GM23338 (cell line): ENCODE measurements at regions not wholly inside any gene's neighbourhood (a gene's known extent, or its start where the extent isn't known, plus 50 kb on each side); places are given as distances from the start of the nearest gene placed in this dataset.

Experiments used
- ATAC-seq: fragments of 200-7000 bp; cut with Tn5 transposase; 3 replicates; pipeline ENCODE4 v1.9.1; 2020
- DNase-seq: peaks from one replicate; pipeline ENCODE4 v3.0.0-alpha.2; 2015; ENCODE audit warnings: low spot score
- H2AFZ ChIP-seq: fragments of 200-600 bp; sonication (generic); 2 replicates; pipeline ENCODE4 v1.8.0; 2016; ENCODE audit warnings: antibody characterized with exemption, mild to moderate bottlenecking, moderate library complexity
- H3F3A ChIP-seq: fragments of 200-600 bp; sonication (generic); replicated peaks from 2 replicates; pipeline ENCODE4 v1.8.0; 2017; ENCODE audit warnings: antibody characterized with exemption, mixed run types, low read depth
- H3K27ac ChIP-seq: fragments of 200-600 bp; sonication (generic); 2 replicates; pipeline ENCODE4 v1.6.1; 2016; ENCODE audit warnings: low read depth
- H3K27me3 ChIP-seq: fragments of 200-600 bp; sonication (generic); 2 replicates; pipeline ENCODE4 v1.8.0; 2016; ENCODE audit warnings: mild to moderate bottlenecking, mixed run types, moderate library complexity; ENCODE audit not compliant: insufficient read depth
- H3K36me3 ChIP-seq: fragments of 200-600 bp; sonication (generic); 2 replicates; pipeline ENCODE4 v1.8.0; 2016; ENCODE audit warnings: mild to moderate bottlenecking; ENCODE audit not compliant: insufficient read depth
- H3K4me1 ChIP-seq: fragments of 200-600 bp; sonication (generic); 2 replicates; pipeline ENCODE4 v1.8.0; 2016; ENCODE audit warnings: mild to moderate bottlenecking, moderate library complexity; ENCODE audit not compliant: insufficient read depth
- H3K4me2 ChIP-seq: fragments of 200-600 bp; sonication (generic); 2 replicates; pipeline ENCODE4 v1.7.1; 2017; ENCODE audit warnings: mixed run types
- H3K4me3 ChIP-seq: fragments of 200-600 bp; sonication (generic); 2 replicates; pipeline ENCODE4 v1.6.1; 2016; ENCODE audit warnings: mixed run types
- H3K79me2 ChIP-seq: fragments of 200-600 bp; sonication (generic); replicated peaks from 2 replicates; pipeline ENCODE4 v1.8.0; 2017; ENCODE audit warnings: mild to moderate bottlenecking; ENCODE audit not compliant: insufficient read depth
- H3K9me2 ChIP-seq: fragments of 200-600 bp; sonication (generic); 2 replicates; pipeline ENCODE4 v1.8.0; 2017; ENCODE audit not compliant: insufficient read depth
- H4K20me1 ChIP-seq: fragments of 200-600 bp; sonication (generic); replicated peaks from 2 replicates; pipeline ENCODE4 v1.8.0; 2017; ENCODE audit warnings: mild to moderate bottlenecking; ENCODE audit not compliant: insufficient read depth
- H3K27ac Mint-ChIP-seq: 2 replicates; pipeline ENCODE4 v1.8.0; 2020; ENCODE audit warnings: inconsistent platforms, mild to moderate bottlenecking, moderate library complexity, mixed read lengths
- H3K27me3 Mint-ChIP-seq: 3 replicates; pipeline ENCODE4 v1.8.0; 2022; ENCODE audit warnings: low read depth, mild to moderate bottlenecking, moderate library complexity, mixed read lengths, inconsistent platforms; ENCODE audit not compliant: insufficient read depth, poor library complexity
- H3K36me3 Mint-ChIP-seq: 3 replicates; pipeline ENCODE4 v1.8.0; 2021; ENCODE audit warnings: low read depth, mild to moderate bottlenecking, inconsistent platforms, moderate library complexity, mixed read lengths
- H3K4me1 Mint-ChIP-seq: 3 replicates; pipeline ENCODE4 v1.8.0; 2020; ENCODE audit warnings: mild to moderate bottlenecking, inconsistent platforms, mixed read lengths
- H3K4me3 Mint-ChIP-seq: 3 replicates; pipeline ENCODE4 v1.8.0; 2021; ENCODE audit warnings: moderate library complexity, mild to moderate bottlenecking, inconsistent platforms, mixed read lengths
- H3K9me3 Mint-ChIP-seq: 3 replicates; pipeline ENCODE4 v1.8.0; 2020; ENCODE audit warnings: moderate library complexity, mild to moderate bottlenecking, inconsistent platforms, mixed read lengths
- CREB1 ChIP-seq: fragments of 250-450 bp; sonication (Bioruptor Pico); IDR thresholded peaks from 2 replicates; pipeline ENCODE4 v1.5.0; 2020; ENCODE audit warnings: low read depth, mild to moderate bottlenecking, moderate library complexity
- EZH2 ChIP-seq: fragments of 200-600 bp; sonication (generic); IDR thresholded peaks from one replicate; pipeline ENCODE4 v1.8.0; 2017; ENCODE audit warnings: antibody characterized with exemption, mild to moderate bottlenecking, low read depth; ENCODE audit not compliant: unreplicated experiment
- EZH2phosphoT487 ChIP-seq: fragments of 200-600 bp; sonication (generic); IDR thresholded peaks from one replicate; pipeline ENCODE4 v1.8.1; 2018; ENCODE audit warnings: antibody characterized with exemption; ENCODE audit not compliant: unreplicated experiment
- JUNB ChIP-seq: IDR thresholded peaks from one replicate; pipeline ENCODE4 v1.6.1; 2016; ENCODE audit warnings: antibody characterized with exemption; ENCODE audit not compliant: unreplicated experiment
- POLR2AphosphoS5 ChIP-seq: IDR thresholded peaks from 2 replicates; pipeline ENCODE4 v1.6.1; 2016; ENCODE audit warnings: antibody characterized with exemption, low read depth
- ZNF114 ChIP-seq: fragments of 250-450 bp; sonication (Bioruptor Pico); IDR thresholded peaks from 2 replicates; pipeline ENCODE4 v1.5.0; 2020; ENCODE audit warnings: mild to moderate bottlenecking, moderate library complexity
- ZNF331 ChIP-seq: fragments of 250-450 bp; sonication (Bioruptor Pico); IDR thresholded peaks from 2 replicates; pipeline ENCODE4 v1.5.0; 2020; ENCODE audit warnings: low read depth, mild to moderate bottlenecking, moderate library complexity
- TF ChIP-seq, protein P1 (sequence below), 2 experiments: fragments of 200-600 bp in 1 of 2; sonication (generic) in 1 of 2; conservative IDR thresholded peaks; 2 replicates each; pipeline versions ENCODE4 v1.5.1 to v1.6.1; 2016 to 2017; ENCODE audit warnings: antibody characterized with exemption in 2 of 2, low read depth in 2 of 2, mild to moderate bottlenecking in 2 of 2, moderate library complexity in 1 of 2
- TF ChIP-seq, protein P2 (sequence below): IDR thresholded peaks from one replicate; pipeline ENCODE4 v1.6.1; 2018; ENCODE audit warnings: antibody characterized with exemption; ENCODE audit not compliant: unreplicated experiment
- TF ChIP-seq, protein P3 (sequence below): IDR thresholded peaks from 2 replicates; pipeline ENCODE4 v1.6.1; 2016; ENCODE audit warnings: antibody characterized with exemption

DNA sequence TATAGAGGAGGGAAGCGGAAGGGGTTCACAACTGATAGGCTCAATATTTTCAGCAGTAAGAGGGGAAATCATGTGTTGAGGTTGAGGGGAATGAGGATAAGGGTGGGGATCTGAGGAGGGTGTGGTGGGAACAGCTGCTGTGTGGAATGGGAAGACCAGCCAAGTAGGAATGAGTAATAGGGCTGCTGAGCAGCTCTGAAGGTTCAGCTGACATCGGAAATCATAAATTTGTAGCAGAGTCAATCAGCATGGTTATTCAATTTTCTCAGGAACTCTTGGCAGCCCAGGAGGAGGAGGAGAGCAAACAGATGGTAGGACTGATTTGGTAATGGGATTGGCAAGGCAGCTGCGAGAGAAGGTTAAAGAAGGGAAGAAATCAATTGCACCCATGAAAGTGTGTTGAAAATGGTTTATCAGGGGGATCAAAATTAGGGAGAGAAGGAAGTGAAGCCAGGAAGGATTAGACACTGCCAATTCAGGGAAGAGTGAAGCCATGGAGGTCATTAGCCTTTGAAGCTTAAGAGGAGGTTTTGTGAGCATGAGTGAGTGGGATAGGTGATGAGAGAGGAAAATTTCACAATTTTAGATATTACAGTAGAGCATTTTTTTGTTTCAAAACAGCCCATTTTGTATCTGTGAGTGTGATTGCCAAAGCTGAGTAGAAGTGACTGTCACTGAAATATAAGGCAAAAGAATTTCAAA, 82.6 kb downstream of the PCDH7 start:
- H3K4me3 ChIP-seq = no peak overlapping the region
- TF ChIP-seq EZH2 = no peak
- TF ChIP-seq EZH2phosphoT487 = no peak
- no peak for TF ChIP-seq ZNF114
- TF ChIP-seq, protein P1, sequence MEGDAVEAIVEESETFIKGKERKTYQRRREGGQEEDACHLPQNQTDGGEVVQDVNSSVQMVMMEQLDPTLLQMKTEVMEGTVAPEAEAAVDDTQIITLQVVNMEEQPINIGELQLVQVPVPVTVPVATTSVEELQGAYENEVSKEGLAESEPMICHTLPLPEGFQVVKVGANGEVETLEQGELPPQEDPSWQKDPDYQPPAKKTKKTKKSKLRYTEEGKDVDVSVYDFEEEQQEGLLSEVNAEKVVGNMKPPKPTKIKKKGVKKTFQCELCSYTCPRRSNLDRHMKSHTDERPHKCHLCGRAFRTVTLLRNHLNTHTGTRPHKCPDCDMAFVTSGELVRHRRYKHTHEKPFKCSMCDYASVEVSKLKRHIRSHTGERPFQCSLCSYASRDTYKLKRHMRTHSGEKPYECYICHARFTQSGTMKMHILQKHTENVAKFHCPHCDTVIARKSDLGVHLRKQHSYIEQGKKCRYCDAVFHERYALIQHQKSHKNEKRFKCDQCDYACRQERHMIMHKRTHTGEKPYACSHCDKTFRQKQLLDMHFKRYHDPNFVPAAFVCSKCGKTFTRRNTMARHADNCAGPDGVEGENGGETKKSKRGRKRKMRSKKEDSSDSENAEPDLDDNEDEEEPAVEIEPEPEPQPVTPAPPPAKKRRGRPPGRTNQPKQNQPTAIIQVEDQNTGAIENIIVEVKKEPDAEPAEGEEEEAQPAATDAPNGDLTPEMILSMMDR (conservative IDR thresholded peaks at IDR 0.05; ENCODE audit: low read depth in 2 of 2) = no peak
- no peak for TF ChIP-seq JUNB
- TF ChIP-seq CREB1 = no peak
- no peak for TF ChIP-seq POLR2AphosphoS5
- TF ChIP-seq, protein P2, sequence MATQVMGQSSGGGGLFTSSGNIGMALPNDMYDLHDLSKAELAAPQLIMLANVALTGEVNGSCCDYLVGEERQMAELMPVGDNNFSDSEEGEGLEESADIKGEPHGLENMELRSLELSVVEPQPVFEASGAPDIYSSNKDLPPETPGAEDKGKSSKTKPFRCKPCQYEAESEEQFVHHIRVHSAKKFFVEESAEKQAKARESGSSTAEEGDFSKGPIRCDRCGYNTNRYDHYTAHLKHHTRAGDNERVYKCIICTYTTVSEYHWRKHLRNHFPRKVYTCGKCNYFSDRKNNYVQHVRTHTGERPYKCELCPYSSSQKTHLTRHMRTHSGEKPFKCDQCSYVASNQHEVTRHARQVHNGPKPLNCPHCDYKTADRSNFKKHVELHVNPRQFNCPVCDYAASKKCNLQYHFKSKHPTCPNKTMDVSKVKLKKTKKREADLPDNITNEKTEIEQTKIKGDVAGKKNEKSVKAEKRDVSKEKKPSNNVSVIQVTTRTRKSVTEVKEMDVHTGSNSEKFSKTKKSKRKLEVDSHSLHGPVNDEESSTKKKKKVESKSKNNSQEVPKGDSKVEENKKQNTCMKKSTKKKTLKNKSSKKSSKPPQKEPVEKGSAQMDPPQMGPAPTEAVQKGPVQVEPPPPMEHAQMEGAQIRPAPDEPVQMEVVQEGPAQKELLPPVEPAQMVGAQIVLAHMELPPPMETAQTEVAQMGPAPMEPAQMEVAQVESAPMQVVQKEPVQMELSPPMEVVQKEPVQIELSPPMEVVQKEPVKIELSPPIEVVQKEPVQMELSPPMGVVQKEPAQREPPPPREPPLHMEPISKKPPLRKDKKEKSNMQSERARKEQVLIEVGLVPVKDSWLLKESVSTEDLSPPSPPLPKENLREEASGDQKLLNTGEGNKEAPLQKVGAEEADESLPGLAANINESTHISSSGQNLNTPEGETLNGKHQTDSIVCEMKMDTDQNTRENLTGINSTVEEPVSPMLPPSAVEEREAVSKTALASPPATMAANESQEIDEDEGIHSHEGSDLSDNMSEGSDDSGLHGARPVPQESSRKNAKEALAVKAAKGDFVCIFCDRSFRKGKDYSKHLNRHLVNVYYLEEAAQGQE = no peak
- peaks cover 5% of the 10 kb centered on the region for H3K4me1 Mint-ChIP-seq
- no peaks in the 10 kb centered on the region for H3F3A ChIP-seq
- H3K79me2 ChIP-seq = no peaks in the 10 kb centered on the region
- H3K4me2 ChIP-seq = no peak overlapping the region
- peaks cover 5% of the 10 kb centered on the region; the same call in 2 of the 3 replicates for H3K9me3 Mint-ChIP-seq
- H4K20me1 ChIP-seq = no peaks in the 10 kb centered on the region
- no peak overlapping the region for H2AFZ ChIP-seq
- H3K36me3 ChIP-seq = no peaks in the 10 kb centered on the region
- H3K27me3 ChIP-seq = no peaks in the 10 kb centered on the region
- H3K27me3 Mint-ChIP-seq = no peaks in the 10 kb centered on the region
- ATAC-seq (no peak), DNase-seq (no peak)
- H3K36me3 Mint-ChIP-seq = peaks cover 4% of the 10 kb centered on the region; the same call in 1 of the 3 replicates
- H3K27ac ChIP-seq = no peak overlapping the region
- no peak overlapping the region for H3K4me3 Mint-ChIP-seq
- H3K4me1 ChIP-seq = peaks cover 6% of the 10 kb centered on the region; the same call in 1 of the 2 replicates
- H3K9me2 ChIP-seq = 0 out of 2 replicates have a peak, but pooled peaks cover 5% of the 10 kb centered on the region
- no peak overlapping the region for H3K27ac Mint-ChIP-seq

DNA sequence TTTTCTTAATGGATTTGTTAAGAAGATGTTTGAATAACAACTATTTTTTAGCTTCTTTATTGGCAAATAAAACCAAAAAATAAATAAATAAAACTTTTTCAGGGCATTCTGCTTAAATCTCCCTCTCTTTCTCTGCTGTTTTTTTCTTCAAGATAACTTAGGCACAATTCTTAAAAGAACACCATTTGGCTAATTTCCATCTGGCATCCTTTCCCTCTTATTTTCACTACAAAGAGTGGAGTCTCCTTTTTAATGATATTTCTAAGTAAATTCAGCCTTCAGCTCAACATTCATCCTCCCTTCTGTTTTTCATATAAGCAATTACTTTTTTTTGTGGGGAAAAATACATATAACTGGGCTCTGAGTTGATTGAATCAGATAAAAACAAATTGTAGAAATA, 88.1 kb downstream of the PCDH7 start:
- Histone ChIP-seq H3F3A (no peaks in the 10 kb centered on the region), H2AFZ (no peak overlapping the region), H3K36me3 (no peaks in the 10 kb centered on the region), H3K79me2 (no peaks in the 10 kb centered on the region), H4K20me1 (no peaks in the 10 kb centered on the region), H3K4me1 (0 out of 2 replicates have a peak, but pooled peaks cover 6% of the 10 kb centered on the region), H3K4me3 (no peak overlapping the region), H3K27ac (no peak overlapping the region), H3K27me3 (no peaks in the 10 kb centered on the region), H3K9me2 (0 out of 2 replicates have a peak, but pooled peaks cover 5% of the 10 kb centered on the region), H3K4me2 (no peak overlapping the region)
- Mint-ChIP-seq H3K4me1 (no peaks in the 10 kb centered on the region), H3K4me3 (no peak overlapping the region), H3K9me3 (peaks cover 5% of the 10 kb centered on the region; the same call in 2 of the 3 replicates), H3K27ac (no peak overlapping the region), H3K36me3 (peaks cover 4% of the 10 kb centered on the region; the same call in 1 of the 3 replicates), H3K27me3 (no peaks in the 10 kb centered on the region)
- ATAC-seq = no peak
- DNase-seq = no peak
- TF ChIP-seq, protein P3, sequence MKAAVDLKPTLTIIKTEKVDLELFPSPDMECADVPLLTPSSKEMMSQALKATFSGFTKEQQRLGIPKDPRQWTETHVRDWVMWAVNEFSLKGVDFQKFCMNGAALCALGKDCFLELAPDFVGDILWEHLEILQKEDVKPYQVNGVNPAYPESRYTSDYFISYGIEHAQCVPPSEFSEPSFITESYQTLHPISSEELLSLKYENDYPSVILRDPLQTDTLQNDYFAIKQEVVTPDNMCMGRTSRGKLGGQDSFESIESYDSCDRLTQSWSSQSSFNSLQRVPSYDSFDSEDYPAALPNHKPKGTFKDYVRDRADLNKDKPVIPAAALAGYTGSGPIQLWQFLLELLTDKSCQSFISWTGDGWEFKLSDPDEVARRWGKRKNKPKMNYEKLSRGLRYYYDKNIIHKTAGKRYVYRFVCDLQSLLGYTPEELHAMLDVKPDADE = no peak
- TF ChIP-seq EZH2phosphoT487 (no peak), ZNF331 (CRISPR knock-in tag) (no peak), POLR2AphosphoS5 (no peak)
- TF ChIP-seq, protein P2 = no peak
